Jurkat, Clone E6-1 (cell line): ENCODE measurements at regions not wholly inside any gene's neighbourhood (a gene's known extent, or its start where the extent isn't known, plus 50 kb on each side); places are given as distances from the start of the nearest gene placed in this dataset.
A peak's percentile ranks its signal among the peaks of the same experiment; 100 is the strongest.

Source experiments
- DNase-seq: peaks from one replicate; pipeline ENCODE4 v3.0.0-alpha.2; 2011; ENCODE audit warnings: low read depth, low spot score
- H3K4me3 ChIP-seq: 2 replicates; pipeline ENCODE4 v1.5.1; 2011; ENCODE audit warnings: mild to moderate bottlenecking, low read length, control low read depth, moderate library complexity

DNA sequence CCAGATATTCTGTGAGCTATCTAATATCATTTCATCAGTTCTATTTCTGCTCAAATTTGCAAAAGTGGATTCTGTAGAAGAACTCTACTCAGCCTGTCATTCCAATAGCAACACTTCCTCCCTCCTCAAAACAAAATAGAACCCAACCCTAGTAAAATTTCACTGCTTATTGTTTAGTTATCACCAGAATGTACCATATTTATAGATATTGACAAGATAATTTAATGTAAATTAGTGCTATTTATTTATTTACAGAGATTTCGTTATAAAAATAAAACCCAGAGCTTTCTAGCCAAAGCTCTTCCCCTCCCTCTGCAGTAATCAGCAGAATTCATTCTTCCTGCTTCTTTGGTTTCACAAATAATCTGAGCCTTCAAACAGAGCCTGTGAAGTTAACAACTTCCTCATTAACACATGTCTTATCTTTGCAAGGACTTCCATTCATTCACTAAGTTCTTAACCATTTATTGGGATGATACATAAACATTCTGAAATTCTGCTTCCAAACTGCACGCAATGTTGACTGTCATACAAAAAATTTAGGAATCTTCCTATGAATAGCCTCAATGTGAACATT lies 73.7 kb upstream of the PJA2 start:
- no peak overlapping the region for H3K4me3 ChIP-seq
- no peak for DNase-seq

GRCh38 chr5:109482748-109483147 lies 73.0 kb upstream of the PJA2 start:
- no peak for DNase-seq
- H3K4me3 ChIP-seq: no peak overlapping the region

DNA sequence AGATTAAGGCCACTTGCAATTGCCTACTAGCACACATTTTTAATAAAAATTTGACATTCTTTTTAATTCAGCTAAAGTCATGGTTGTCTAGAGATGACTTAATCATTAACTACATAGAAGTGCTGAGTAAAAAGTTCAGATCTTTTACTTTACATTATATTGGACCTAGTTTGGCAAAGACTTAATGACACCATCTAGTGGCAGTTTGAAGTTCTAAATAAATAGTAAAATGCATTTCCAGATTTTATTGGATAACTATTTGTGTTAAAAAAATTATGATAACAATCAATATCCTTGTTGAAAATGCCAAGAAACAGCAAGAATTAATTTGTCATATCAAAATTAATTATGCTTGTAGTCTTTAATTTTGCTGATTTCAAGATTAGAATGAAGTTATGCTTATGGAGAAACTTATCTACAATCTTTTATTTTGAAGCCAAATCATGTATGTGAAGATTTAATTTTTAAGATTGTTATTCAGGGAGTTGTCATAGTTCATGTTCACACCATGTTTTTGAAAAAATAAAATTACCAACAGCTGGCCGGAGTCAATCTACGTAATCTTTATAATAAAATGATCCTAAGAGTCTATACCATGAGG lies 69.6 kb upstream of the PJA2 start:
- DNase-seq: peak; percentile 7
- H3K4me3 ChIP-seq: no peak overlapping the region

DNA sequence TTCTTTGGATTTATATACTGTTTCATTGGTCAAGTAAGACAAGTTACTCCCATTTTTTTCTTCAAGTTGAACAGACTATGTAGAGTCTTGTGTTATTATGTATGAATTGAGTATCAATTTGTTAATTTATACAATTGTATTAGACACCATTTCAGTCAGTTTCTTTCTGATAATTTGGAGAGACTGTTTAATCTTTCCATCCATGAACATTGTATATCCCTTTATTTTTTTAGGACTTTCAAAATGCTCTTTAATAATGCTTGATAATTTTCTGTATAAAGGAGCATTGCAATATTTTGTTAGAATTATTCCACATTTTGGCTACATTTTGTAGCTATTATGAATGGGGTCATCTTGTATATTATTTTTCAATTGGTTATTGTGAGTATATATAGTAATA lies 69.1 kb upstream of the PJA2 start:
- H3K4me3 ChIP-seq: no peak overlapping the region
- no peak for DNase-seq

- H3K4me3 ChIP-seq: no peak overlapping the region
- no peak for DNase-seq
These were observed 66.5 kb upstream of the PJA2 start for GRCh38 chr5:109476292-109476691.

DNA sequence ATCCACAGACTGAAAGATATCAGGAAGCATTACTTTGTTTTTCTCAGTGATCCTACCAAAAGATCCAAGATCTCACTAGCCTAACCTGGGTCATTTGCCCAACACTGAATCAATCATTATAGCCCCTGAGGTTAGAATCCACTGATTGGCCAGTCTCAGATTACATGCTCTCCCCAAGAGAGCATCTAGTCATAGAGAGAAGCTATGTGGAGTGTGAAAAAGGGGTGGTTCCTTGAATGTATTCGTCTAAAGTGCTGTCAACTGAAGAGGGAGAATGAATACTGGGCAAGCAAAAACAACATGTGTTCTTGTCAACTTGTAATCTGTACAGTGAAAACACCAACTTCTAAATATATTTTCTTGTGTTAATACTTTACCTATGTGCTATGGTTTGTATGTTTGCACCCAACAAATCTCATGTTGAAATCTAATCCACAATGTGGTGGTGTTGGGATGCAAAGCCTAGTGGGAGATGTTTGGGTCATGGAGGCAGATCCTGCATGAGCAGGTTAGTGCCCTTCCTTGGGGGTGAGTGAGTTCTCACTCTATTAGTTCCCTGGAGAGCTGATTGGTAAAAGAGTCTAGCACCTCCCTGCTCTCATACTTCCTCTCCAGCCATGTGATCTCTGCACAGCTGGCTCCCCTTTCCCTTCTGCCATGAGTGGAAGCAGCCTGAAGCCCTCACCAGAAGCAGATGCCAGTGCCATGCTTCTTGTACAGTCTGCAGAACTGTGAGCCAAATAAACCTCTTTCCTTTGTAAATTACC lies 60.3 kb upstream of the PJA2 start:
- DNase-seq: no peak
- no peak overlapping the region for H3K4me3 ChIP-seq

GRCh38 chr5:109468737-109469420 lies 59.1 kb upstream of the PJA2 start:
- H3K4me3 ChIP-seq: no peak overlapping the region
- peak; percentile 80 for DNase-seq

GRCh38 chr5:109468288-109468676 lies 58.5 kb upstream of the PJA2 start:
- no peak overlapping the region for H3K4me3 ChIP-seq
- no peak for DNase-seq

- H3K4me3 ChIP-seq: no peak overlapping the region
- no peak for DNase-seq
These were observed 57.3 kb upstream of the PJA2 start for GRCh38 chr5:109467058-109467457.
